HG03571 (cell line): ENCODE measurements at regions not wholly inside any gene's neighbourhood (a gene's known extent, or its start where the extent isn't known, plus 50 kb on each side); places are given as distances from the start of the nearest gene placed in this dataset.
"Not testable (repeated sequence)": the region's sequence is repeated elsewhere in the genome, so short reads cannot be mapped to it uniquely, and the experiment has no call there.

Experiments
- ATAC-seq: cut with Tn5 transposase; IDR thresholded peaks from one replicate; pipeline ENCODE4 v1.9.1; 2021; ENCODE audit not compliant: unreplicated experiment

DNA sequence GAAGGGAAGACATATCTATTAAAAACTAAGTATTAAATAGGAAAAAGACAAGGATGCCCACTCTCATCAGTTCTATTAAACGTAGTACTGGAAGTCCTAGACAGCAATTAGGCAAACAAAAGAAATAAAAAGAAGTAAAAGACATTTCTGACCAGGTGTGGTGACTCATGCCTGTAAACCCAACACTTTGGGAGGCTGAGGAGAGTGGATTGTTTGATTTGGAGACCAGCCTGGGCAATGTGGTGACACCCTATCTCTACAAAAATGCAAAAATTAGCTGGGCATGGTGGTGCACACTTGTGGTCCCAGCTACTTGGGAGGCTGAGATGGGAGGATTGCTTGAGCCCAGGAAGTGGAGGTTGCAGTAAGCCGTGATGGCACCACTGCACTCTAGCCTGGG, 1071.8 kb downstream of the FAT4 start:
- ATAC-seq, result no peak

DNA sequence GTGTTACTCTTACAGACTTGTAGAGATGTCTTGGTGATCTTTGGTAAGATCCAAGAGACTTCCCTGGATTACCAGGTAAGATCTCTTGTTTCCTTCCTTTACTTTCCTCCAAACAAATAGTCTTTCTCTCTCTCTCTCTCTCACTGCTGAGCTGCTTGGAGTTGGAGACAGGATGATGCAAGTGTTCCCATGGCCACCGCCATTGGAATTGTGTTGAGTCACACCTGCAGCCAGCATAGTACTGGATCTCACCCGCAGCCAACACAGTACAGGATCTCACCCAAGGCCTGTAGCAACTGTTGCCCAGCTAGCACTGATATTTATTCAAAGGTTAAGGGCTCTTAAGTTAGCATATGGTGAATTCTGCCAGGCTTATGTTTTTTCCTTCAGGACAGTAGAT, 1080.9 kb downstream of the FAT4 start:
- no peak for ATAC-seq

DNA sequence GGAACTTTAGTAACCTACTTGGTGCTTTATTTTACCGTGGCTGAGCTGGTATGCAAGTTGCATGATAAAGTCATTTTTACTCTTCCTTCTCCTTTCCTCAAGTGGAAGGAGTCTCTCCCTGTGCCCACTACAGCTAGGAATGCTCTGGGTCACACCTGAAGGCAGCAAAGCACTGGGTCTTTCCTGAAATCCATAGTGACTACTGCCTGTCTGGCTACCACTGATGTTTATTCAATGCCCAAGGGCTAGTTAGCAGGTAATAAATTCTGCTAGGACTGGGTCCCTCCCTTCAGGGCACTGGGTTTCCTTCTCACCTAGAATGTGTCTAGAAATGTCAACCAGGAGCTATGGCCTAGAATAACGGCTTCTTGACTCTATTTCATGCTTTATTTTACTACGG, 1081.4 kb downstream of the FAT4 start:
- no peak for ATAC-seq

DNA sequence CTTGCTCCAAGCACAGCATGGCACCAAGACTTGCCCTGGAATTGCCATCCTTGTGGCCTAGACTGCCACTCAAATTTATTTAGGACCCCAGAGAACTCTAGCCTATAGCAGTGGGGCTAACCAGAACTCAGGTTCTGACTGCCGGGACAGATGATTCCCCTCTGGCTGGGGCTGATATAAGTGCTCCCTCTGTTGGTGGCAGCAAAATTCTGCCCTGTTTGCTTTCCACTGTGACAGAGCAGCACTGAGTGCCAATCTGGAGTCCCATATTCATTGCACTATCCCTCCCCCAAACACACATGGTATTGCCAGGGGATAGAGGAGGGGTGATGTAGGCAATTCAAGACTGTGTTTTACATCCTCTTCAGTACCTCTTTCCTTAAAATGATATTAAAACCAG, 1081.9 kb downstream of the FAT4 start:
- no peak for ATAC-seq

DNA sequence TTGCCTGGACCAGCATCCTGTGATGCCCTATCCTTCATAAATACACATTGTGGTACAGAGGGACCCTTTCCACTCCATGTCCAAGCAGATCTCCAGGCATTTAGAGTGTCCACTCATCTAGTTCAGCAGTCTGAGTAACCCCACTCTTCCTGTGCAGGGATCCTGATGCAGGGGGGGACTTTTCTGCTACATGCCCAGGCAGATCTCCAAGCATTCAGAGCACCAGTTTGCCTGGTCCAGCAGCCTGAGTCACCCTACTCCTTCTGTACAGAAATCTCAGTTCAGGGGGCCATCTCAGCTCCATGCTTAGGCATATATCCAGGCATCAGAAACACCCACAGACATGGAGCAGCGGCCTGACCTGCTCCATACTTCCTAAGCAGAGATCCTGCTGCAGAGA, 1089.8 kb downstream of the FAT4 start:
- no peak for ATAC-seq

DNA sequence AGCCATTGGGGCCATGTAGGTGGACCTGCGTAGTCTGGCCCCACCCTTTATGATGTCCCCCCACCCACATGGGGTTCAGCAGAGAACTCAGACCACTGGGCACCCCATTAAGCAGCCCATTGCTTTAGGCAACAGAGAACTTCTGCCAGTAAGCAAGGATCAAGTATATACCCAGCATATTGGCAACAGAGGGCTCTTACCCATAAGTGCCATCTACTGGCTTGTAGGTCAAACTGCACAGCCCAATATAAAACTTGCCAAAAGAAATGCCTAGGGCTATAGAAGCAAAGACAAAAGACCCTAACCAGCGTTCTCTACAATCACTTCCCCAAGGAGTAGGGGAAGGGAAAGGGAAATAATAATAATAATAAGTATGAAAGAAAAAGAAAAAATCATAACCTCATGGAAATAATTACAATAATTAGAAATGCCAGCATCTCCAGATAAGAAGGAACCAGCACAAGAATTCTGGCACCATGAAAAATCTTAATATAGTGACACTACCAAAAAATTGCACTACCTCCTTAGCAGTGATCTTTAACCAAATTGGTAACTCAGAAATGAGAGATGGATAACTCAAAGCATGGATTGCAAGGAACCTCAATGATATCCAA, 1090.7 kb downstream of the FAT4 start:
- ATAC-seq, result no peak

DNA sequence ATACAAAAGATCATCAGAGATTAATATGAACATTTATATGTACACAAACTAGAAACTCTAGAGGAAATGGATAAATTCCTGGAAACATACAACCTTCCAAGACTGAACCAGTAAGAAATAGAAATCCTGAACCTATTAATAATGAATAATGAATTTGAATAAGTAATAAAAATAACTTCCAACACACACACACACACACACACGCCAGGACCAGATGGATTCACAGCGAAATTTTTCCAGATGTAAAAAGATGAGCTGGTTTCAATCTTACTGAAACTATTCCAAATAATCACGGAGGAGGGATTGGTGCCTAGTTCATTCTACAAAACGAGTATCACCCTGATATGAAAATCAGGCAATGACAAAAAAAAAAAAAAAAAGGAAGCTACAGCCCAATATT, 1095.0 kb downstream of the FAT4 start:
- ATAC-seq, result no peak

DNA sequence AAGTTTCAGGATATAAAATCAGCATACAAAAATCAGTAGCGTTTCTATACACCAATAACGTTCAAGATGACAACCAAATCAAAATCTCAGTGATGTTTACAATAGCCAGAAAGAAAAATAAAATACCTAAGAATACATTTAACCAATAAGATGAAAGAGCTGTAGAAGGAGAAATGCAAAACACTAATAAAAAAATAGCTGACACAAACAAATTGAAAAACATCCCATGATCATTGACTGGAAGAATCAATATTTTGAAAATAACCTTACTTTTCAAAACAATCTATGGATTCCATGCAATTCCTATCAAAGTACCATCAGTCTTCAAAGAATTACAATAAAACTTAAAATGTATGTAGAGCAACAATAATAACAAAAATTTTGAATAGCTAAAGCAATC, 1096.3 kb downstream of the FAT4 start:
- no peak for ATAC-seq

DNA sequence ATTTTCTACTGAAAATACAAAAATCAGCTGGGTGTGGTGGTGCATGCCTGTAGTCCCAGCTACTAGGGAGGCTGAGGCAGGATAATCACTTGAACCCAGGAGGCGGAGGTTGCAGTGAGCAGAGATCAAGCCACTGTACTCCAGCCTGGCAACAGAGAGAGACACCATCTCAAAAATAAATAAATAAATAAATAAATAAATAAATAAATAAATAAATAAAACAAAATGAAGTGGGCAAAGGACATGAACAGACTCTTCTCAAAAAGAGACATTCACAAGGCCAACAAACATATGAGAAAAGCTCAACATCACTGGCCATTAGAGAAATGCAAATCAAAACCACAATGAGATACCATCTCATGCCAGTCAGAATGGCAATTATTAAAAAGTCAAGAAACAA, 1097.6 kb downstream of the FAT4 start:
- ATAC-seq, result not testable (repeated sequence)

DNA sequence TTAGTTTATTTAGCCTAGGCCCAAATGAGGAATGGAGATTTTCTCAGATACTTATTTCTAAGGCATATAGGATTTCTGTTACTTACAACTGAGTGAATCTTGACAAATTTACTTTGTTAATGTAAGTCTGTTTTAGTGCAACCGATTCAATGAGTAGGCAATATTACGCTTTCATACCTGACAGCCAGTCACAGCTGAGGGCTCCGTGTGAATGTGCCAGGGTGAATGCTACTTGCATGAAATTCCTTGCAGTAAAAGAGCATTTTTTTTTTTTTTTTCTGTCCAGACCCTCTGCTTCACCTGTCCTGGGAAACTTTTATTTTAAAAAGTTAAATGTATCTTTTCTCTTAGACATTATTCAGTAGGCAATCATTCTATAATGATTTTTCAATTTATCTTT, 1100.0 kb downstream of the FAT4 start:
- no peak for ATAC-seq

DNA sequence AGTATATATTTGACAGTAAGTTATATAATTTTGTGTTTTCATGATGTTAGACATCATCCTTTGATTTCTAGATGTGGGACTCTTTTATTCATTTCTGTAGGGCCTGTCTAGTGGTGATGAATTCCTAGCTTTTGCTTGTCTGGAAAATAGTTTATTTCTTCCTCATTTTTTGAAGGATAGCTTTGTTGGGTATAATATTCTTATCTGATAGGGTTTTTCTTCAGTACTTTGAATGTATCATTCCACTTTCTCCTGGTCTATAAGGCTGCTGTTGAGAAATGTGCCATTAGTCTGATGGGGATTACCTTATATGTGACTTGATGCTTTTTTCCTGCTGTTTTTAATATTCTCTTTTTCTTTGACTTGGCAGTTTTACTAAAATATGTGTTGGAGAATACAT, 1104.5 kb downstream of the FAT4 start:
- no peak for ATAC-seq

DNA sequence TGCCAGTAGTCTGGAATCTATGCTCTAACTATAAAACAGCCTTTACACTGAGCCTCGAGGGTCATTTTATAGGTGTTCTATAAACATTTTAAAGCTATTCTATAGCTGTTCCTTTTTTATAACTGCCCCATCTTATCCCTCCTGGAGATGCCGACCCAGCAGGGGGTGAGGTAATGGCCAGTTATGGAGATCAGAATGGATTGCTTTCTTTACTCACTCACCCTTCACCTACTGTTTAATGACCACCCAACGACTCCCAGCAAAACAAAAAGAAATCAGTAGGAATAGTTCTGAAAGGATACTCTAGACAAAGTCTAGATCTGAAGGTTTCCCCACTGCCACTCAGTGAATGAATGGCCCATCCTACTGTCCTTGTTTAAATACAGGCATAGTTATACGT, 1113.1 kb downstream of the FAT4 start:
- ATAC-seq, result no peak

DNA sequence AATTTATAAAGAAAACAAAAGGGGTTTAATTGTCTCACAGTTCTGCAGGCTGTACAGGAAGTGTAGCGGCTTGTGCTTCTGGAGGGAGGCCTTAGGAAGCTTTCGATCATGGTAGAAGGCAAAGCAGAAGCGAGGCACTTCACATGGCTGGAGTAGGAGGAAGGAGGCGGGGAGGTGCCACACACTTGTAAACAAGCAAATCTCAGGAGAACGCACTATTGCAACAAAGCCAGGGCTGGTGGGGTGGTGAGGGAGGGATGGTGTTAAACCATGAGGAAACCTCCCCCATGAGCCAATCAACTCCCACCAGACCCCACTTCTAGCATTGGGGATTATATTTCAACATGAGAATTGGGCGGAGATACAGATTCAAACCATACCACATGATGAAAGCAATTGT, 1116.3 kb downstream of the FAT4 start:
- ATAC-seq, result no peak

DNA sequence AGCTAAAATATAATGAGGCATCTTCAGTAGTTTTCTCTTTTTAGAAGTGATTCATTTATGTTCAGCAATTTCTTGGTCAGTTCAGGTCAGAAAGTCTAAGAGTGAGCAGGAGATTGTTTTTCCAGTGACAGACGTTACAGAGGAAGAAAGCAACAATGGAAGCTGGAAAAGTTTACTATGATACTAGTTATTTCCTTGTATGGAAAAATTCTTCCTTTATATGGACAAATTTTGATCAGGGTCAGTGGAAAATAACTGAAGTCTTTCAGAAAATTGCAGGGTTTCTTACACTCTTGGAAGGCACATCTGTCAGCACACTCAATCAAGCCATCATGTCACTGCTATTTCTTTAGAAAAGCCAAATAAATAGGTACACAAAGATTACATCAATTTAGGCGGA, 1120.7 kb downstream of the FAT4 start:
- ATAC-seq, result no peak

DNA sequence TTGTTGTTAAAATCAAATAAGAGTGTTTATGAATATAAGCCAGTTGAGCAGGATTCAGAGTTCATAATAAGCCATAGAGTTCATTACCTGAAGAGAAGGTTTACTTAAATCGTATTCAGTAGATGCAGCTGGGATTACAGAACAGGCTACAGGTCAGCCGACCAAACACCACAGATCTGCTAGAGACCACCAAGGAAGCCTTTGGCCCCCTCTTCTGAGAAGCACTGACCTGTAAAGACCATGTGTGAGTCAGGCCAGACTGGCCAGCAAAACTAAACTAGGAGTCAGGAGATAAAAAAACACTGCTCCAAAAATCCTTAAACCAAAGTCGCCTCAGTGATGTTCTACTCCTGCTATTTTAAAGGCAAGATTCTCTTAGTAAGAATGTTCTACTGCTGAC, 1125.5 kb downstream of the FAT4 start:
- no peak for ATAC-seq

DNA sequence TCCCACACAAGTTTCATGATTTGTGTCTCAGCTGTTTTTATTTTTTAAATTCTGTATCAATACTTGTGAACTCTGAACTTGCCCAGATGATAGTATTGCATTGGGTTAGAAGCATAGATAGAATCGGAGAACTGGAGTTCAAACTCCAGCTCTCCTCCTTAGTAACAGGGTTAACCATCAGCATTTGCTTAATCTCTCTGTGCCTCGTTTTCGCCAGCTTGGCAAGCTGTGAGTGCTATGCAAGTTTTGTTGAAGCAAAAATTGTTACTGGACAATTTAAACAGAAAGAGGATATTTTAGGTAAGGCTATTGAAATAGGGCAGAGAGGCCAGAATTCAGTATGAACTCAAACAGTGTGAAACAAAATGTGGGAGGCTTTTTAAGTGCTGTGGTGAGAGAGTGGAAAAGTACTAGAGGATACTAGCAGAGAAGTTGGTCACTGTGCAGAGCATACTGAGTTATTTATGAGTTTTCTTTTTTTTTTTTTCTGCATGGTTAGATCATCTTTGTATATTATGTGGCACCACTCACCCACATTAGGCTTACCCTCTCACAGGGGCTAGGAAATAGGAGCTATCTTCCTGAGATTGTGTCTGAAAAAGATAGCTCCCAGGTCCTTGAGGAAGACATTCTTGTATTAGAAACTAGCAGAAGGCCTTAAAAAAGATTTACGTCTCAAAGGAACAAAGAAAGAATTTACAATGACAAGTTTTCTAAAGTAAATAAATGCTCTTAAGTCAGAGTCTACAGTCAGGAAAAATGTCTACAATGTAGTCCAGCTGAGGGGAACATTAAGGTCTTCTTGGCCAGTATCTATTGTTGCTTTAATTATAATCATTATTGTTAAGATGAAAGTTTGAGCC, 1126.6 kb downstream of the FAT4 start:
- no peak for ATAC-seq

DNA sequence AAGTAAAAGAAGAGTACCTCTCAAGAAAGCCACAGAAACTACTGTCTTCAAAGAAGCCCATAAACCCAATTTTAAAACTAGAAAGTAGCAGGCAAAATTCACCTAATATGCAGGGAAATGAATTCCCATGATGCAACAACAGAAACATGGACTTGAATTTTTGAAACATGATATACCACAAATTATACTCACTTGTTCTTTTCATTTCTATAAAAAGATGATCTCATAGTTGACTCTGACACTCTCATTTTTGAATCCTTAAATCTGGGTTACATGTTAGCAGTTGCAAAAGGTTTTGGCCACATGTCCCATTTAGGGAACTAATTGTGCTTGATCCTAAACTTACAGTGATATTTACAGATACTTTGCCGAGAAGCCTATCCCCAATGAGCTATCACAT, 1130.8 kb downstream of the FAT4 start:
- ATAC-seq, result no peak

DNA sequence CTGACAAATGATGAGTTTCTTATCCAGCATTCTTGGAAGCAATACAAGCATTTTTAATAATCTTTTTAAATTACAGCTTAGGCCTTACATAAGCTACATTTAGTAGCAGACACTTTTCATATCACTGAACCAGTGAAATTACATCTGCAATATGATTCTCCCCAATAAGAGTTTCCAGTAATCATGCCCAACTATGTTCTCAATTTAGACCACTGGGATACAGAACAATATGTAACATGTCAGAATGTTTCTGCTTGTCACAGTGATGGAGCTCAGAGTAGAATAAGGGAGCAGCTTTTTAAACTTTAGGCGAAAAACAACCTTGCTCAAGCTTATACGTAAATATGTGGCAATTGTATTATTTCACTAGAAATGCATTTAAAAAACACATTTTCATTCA, 1132.2 kb downstream of the FAT4 start:
- ATAC-seq, result no peak

DNA sequence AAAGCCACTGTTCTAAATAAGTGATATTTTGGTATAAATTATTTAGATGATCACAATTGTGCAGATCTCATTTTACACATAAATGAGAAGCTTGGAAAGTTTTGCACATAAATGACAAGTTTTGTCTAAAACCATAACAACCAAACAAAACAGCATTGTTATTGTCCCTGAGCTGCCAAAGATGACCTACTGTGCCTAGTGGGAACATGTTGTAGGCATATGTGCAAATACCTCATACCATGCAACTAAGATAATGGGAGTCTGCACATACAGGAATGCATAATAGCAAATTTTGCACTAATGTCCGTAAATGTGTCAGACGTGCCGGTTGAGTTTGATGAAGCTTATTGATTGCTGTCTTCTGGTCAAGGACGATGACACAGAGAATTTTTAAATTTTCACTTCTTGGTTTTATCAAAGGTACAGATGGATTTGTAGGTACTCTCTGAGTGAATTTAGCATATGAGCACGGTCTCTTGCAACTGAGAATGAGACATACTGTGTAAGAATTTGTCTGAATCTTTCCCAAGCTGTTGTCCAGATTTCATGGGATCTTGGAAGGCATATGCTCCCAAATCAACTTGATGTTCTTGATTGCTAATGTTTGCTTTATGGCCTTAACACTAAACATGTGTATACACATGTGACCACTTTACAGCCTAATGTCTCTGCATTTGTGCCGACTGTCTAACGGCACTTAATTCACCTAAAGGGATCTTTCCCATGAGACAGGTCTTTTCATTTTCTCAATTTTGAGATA, 1133.5 kb downstream of the FAT4 start:
- no peak for ATAC-seq

DNA sequence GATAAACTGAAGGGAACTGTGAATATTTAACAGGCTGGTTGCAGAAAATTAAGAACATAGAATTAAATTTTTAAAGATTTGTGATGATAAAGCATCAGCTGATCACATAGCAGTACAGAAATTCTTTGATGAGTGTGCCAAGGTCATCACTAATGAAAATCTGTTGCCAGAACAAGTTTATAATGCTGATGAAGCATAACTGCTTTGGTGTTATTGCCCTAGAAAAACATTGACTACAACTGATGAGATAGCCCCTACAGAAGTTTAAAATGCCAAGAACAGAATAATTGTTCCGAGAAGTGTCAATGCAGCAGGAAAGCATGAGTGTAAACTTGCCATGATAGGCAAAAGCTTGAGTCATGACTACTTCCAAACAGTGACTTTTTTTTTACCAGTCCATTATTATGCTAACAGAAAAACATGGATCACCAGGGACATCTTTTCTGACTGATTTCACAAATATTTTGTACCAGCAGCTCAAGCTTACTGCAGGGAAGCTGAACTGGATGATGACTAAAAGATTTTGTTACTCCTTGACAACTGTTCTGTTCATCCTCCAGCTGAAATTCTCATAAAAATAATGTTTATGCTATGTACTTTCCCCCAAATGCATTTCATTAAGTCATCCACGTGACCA, 1136.6 kb downstream of the FAT4 start:
- ATAC-seq, result no peak

DNA sequence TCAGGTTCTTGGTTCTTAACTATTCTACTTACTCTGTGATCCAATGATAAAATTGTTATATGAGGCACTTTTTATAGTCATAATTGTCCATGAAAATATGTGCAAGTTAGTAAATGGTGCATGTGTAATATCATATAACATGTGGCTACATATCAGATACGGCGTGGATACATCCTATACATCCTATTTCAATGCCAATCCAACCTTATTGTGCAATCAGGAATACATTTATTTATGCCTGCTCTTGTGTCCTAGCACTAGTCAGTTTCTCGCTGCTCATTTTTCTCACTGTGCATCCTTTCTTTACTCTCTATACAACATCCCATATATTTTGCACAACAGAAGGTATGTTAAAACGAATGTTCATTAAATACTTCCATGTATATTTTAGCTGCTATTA, 1141.1 kb downstream of the FAT4 start:
- ATAC-seq, result no peak

DNA sequence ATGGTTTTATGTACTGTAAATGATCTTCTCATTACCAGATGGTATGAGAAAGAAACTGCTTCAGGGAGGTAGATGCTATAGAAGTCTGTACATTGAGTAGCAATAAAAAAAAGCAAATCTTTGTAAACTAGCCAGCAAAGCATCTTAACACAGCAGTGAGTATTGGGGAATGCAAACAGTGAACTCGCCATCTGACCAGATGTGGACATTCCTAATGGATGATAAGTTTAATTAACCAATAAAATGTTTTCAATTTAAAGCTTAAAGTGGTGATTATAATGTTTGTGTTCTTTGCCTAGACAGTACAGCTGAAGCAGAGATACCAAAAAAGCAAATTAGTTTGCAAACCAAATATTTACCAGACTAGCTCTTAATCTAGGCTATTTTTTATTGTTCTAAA, 1144.2 kb downstream of the FAT4 start:
- no peak for ATAC-seq
